Endothelial cell of umbilical vein (primary cell): ENCODE measurements at regions not wholly inside any gene's neighbourhood (a gene's known extent, or its start where the extent isn't known, plus 50 kb on each side); places are given as distances from the start of the nearest gene placed in this dataset.

Experiments used
- BruUV-seq: library from RNA; stranded (reverse); fragments of 400-500 nt; replicated peaks from 2 replicates; lab custom pipeline; 2021; lab: Mats Ljungman, UMichigan
- CTCF ChIA-PET: fragments of 300-600, 350-600 bp; sonication (Branson Sonifier 250); formaldehyde crosslinking; loops from one replicate; lab custom pipeline; 2021; ENCODE audit warnings: antibody characterized with exemption, inconsistent platforms; lab: Charles Lee
- POLR2A ChIA-PET: fragments of 300-600, 350-600 bp; sonication (Branson Sonifier 250); formaldehyde crosslinking; loops from one replicate; lab custom pipeline; 2021; ENCODE audit warnings: antibody characterized with exemption, inconsistent platforms; lab: Charles Lee
- DNase-seq: peaks from one replicate; pipeline ENCODE4 v3.0.0-alpha.2; 2011; ENCODE audit warnings: low read depth, low spot score
- FAIRE-seq: peaks from 2 replicates; lab custom pipeline; 2011; peaks lifted over from hg19 to GRCh38; lab: Jason Lieb, UNC
- H2AFZ ChIP-seq: 2 replicates; pipeline ENCODE4 v1.6.0; 2012; ENCODE audit warnings: low read depth, low read length, control low read depth, inconsistent platforms
- H3K27ac ChIP-seq: 2 replicates; pipeline ENCODE4 v1.5.1; 2011; ENCODE audit warnings: low read depth, mild to moderate bottlenecking, control low read depth, low read length, moderate library complexity; ENCODE audit not compliant: insufficient read depth
- H3K27me3 ChIP-seq, 2 experiments: 2 replicates each; pipeline versions ENCODE4 v1.6.0 to v1.6.1; 2011; ENCODE audit warnings: low read length in 2 of 2, mixed read lengths in 1 of 2; ENCODE audit not compliant: control insufficient read depth in 2 of 2, insufficient read depth in 2 of 2
- H3K36me3 ChIP-seq, 2 experiments: 2 replicates in 1 of 2; 3 replicates in 1 of 2; pipeline ENCODE4 v1.5.1; 2011; ENCODE audit warnings: low read length in 2 of 2, mild to moderate bottlenecking in 1 of 2, moderate library complexity in 1 of 2; ENCODE audit not compliant: control insufficient read depth in 2 of 2, insufficient read depth in 2 of 2; ENCODE audit errors: extremely low read depth in 1 of 2
- H3K4me1 ChIP-seq: 3 replicates; pipeline ENCODE4 v1.5.1; 2011; ENCODE audit warnings: mild to moderate bottlenecking, low read length; ENCODE audit not compliant: control insufficient read depth, insufficient read depth; ENCODE audit errors: extremely low read depth
- H3K4me2 ChIP-seq: 2 replicates; pipeline ENCODE4 v1.6.1; 2011; ENCODE audit warnings: low read length, control low read depth, mixed read lengths; ENCODE audit not compliant: insufficient read depth
- H3K4me3 ChIP-seq, 3 experiments: fragments of 200-600 bp in 1 of 3; sonication (generic), shearing (Covaris generic) in 1 of 3; replicated peaks in 1 of 3; 2 replicates each; pipeline ENCODE4 v1.5.1; 2011 to 2016; ENCODE audit warnings: control low read depth in 3 of 3, low read length in 3 of 3, mild to moderate bottlenecking in 2 of 3, inconsistent platforms in 1 of 3, low read depth in 1 of 3, moderate library complexity in 1 of 3; ENCODE audit not compliant: insufficient read depth in 1 of 3
- H3K79me2 ChIP-seq: 2 replicates; pipeline ENCODE4 v1.6.0; 2012; ENCODE audit warnings: low read length, inconsistent platforms; ENCODE audit not compliant: control insufficient read depth, insufficient read depth
- H3K9ac ChIP-seq: replicated peaks from 2 replicates; pipeline ENCODE3; 2011; ENCODE audit warnings: low read length, control low read depth; ENCODE audit not compliant: insufficient read depth; ENCODE audit errors: extremely low read depth
- H3K9me1 ChIP-seq: replicated peaks from 3 replicates; pipeline ENCODE4 v1.6.0; 2011; ENCODE audit warnings: mild to moderate bottlenecking, low read length; ENCODE audit not compliant: control insufficient read depth, insufficient read depth; ENCODE audit errors: extremely low read depth
- H3K9me3 ChIP-seq: replicated peaks from 2 replicates; pipeline ENCODE4 v1.5.1; 2012; ENCODE audit warnings: low read length, inconsistent platforms; ENCODE audit not compliant: control insufficient read depth, insufficient read depth
- H4K20me1 ChIP-seq: replicated peaks from 2 replicates; pipeline ENCODE3; 2011; ENCODE audit warnings: mild to moderate bottlenecking, low read length; ENCODE audit not compliant: control insufficient read depth, insufficient read depth; ENCODE audit errors: extremely low read depth
- CTCF ChIP-seq, 2 donors: IDR thresholded peaks; 1 replicate in 1 of 2; 2 replicates in 1 of 2; pipeline ENCODE4 v1.5.1; 2011; ENCODE audit warnings: low read length in 2 of 2, mild to moderate bottlenecking in 2 of 2, moderate library complexity in 2 of 2, control low read depth in 1 of 2, inconsistent platforms in 1 of 2, low read depth in 1 of 2; ENCODE audit not compliant: insufficient read depth in 1 of 2; ENCODE audit errors: extremely low read depth in 1 of 2
- EZH2 ChIP-seq: IDR thresholded peaks from 2 replicates; pipeline ENCODE4 v1.6.1; 2012; ENCODE audit warnings: borderline replicate concordance, low read depth, mild to moderate bottlenecking, moderate library complexity, low read length, inconsistent platforms; ENCODE audit not compliant: severe bottlenecking
- FOS ChIP-seq: IDR thresholded peaks from 2 replicates; pipeline ENCODE4 v1.6.1; 2011; ENCODE audit warnings: mild to moderate bottlenecking, low read length, moderate library complexity, borderline replicate concordance; ENCODE audit not compliant: insufficient read depth
- GATA2 ChIP-seq: IDR thresholded peaks from 2 replicates; pipeline ENCODE4 v1.7.0; 2011; ENCODE audit warnings: low read depth, mild to moderate bottlenecking, moderate library complexity, mixed read lengths, low read length; ENCODE audit not compliant: insufficient read length, insufficient read depth
- JUN ChIP-seq: IDR thresholded peaks from 2 replicates; pipeline ENCODE4 v1.6.1; 2011; ENCODE audit warnings: borderline replicate concordance, low read depth; ENCODE audit not compliant: insufficient read length, insufficient read depth
- MAX ChIP-seq: IDR thresholded peaks from 2 replicates; pipeline ENCODE4 v1.6.1; 2011; ENCODE audit not compliant: insufficient read depth, insufficient read length
- MYC ChIP-seq: IDR thresholded peaks from one replicate; pipeline ENCODE4 v1.6.1; 2011; ENCODE audit warnings: mild to moderate bottlenecking, low read depth, low read length
- POLR2A ChIP-seq: IDR thresholded peaks from 2 replicates; pipeline ENCODE4 v1.6.1; 2012; ENCODE audit warnings: low read depth, mild to moderate bottlenecking, control low read depth, low read length
- POLR2AphosphoS5 ChIP-seq: IDR thresholded peaks from 2 replicates; pipeline ENCODE4 v1.6.1; 2012; ENCODE audit warnings: low read depth, mild to moderate bottlenecking, control low read depth, low read length, moderate library complexity; ENCODE audit not compliant: insufficient read depth
- dilution Hi-C: fragments of 300-500 bp; cut with MboI; formaldehyde crosslinking; loops from one replicate; pipeline ENCODE4 v1.15.0; 2019; ENCODE audit warnings: low sequenced_read_pairs; ENCODE audit not compliant: extremely low pct_ligation_motif_present
- intact Hi-C: fragments of 100-400 bp; cut with micrococcal nuclease; formaldehyde crosslinking; loops from one replicate; pipeline ENCODE4 v1.10.0; 2022

- Histone ChIP-seq H3K36me3 (no peaks in the 10 kb centered on the region), H3K4me3 (no peak overlapping the region), H3K9ac (no peak overlapping the region), H3K4me2 (no peak overlapping the region), H3K9me1 (no peaks in the 10 kb centered on the region), H3K79me2 (no peaks in the 10 kb centered on the region), H2AFZ (no peak overlapping the region), H3K27ac (no peak overlapping the region), H3K9me3 (no peaks in the 10 kb centered on the region), H4K20me1 (no peaks in the 10 kb centered on the region), H3K4me1 (no peaks in the 10 kb centered on the region), H3K27me3 (no peaks in the 10 kb centered on the region)
- DNase-seq: no peak
- dilution Hi-C loops (no loop called here), intact Hi-C loops (no loop called here)
- BruUV-seq: no TSS peak
- TF ChIP-seq POLR2A (no peak), POLR2AphosphoS5 (no peak), MAX (no peak), GATA2 (no peak), FOS (no peak), JUN (no peak), EZH2 (no peak), CTCF (IDR thresholded peaks at IDR 0.05; ENCODE audit: extremely low read depth in 1 of 2, insufficient read depth in 1 of 2, low read depth in 1 of 2, low read length in 2 of 2) (no peak), MYC (no peak)
- CTCF ChIA-PET: no interaction called here
- POLR2A ChIA-PET: no interaction called here
- FAIRE-seq: no peak
Measured at GRCh38 chr15:69908590-69909420, 188.9 kb downstream of the TLE3 start.
